LNCaP clone FGC (cell line): ENCODE measurements at regions not wholly inside any gene's neighbourhood (a gene's known extent, or its start where the extent isn't known, plus 50 kb on each side); places are given as distances from the start of the nearest gene placed in this dataset.

ENCODE experiments used
- DNase-seq: peaks from one replicate; pipeline ENCODE4 v3.0.0-alpha.2; 2011; ENCODE audit warnings: low read depth
- H3K4me3 ChIP-seq: 2 replicates; pipeline ENCODE4 v1.5.1; 2011; ENCODE audit warnings: mild to moderate bottlenecking, low read depth, low read length, control low read depth
- CTCF ChIP-seq: IDR thresholded peaks from 2 replicates; pipeline ENCODE4 v1.5.1; 2012; ENCODE audit warnings: mild to moderate bottlenecking; ENCODE audit not compliant: control insufficient read depth, insufficient read depth; ENCODE audit errors: extremely low read depth

GRCh38 chr3:107953722-107954121, 137.1 kb downstream of the CD47 start:
- no peak for DNase-seq
- no peak for TF ChIP-seq CTCF
- no peak overlapping the region for H3K4me3 ChIP-seq

GRCh38 chr3:107951126-107951525, 139.7 kb downstream of the CD47 start:
- no peak for TF ChIP-seq CTCF
- no peak overlapping the region for H3K4me3 ChIP-seq
- DNase-seq, result no peak

GRCh38 chr3:107950417-107950816, 140.4 kb downstream of the CD47 start:
- no peak overlapping the region for H3K4me3 ChIP-seq
- TF ChIP-seq CTCF, result no peak
- no peak for DNase-seq

GRCh38 chr3:107949394-107949970, 141.3 kb downstream of the CD47 start:
- TF ChIP-seq CTCF, result no peak
- no peak overlapping the region for H3K4me3 ChIP-seq
- DNase-seq, result no peak

GRCh38 chr3:107947203-107947602, 143.6 kb downstream of the CD47 start:
- H3K4me3 ChIP-seq, result no peak overlapping the region
- TF ChIP-seq CTCF, result no peak
- no peak for DNase-seq

- no peak overlapping the region for H3K4me3 ChIP-seq
- no peak for DNase-seq
- no peak for TF ChIP-seq CTCF
These were observed 144.1 kb downstream of the CD47 start for GRCh38 chr3:107946700-107947099.

GRCh38 chr3:107945417-107946094, 145.3 kb downstream of the CD47 start:
- H3K4me3 ChIP-seq, result no peak overlapping the region
- no peak for TF ChIP-seq CTCF
- no peak for DNase-seq
